BLaER1 (cell line): ENCODE measurements at regions not wholly inside any gene's neighbourhood (a gene's known extent, or its start where the extent isn't known, plus 50 kb on each side); places are given as distances from the start of the nearest gene placed in this dataset.
A peak's percentile ranks its signal among the peaks of the same experiment; 100 is the strongest.

Experiments
- H3K27ac ChIP-seq: shearing (Covaris generic); formaldehyde crosslinking; 2 replicates; pipeline ENCODE4 v1.8.1; 2022
- H3K27me3 ChIP-seq: shearing (Covaris generic); formaldehyde crosslinking; 2 replicates; pipeline ENCODE4 v1.8.1; 2022
- H3K36me3 ChIP-seq: shearing (Covaris generic); formaldehyde crosslinking; 2 replicates; pipeline ENCODE4 v1.8.1; 2022
- H3K4me1 ChIP-seq: shearing (Covaris generic); formaldehyde crosslinking; 2 replicates; pipeline ENCODE4 v1.8.1; 2022
- H3K4me2 ChIP-seq: shearing (Covaris generic); formaldehyde crosslinking; 2 replicates; pipeline ENCODE4 v1.8.1; 2022
- H3K4me3 ChIP-seq: shearing (Covaris generic); formaldehyde crosslinking; 2 replicates; pipeline ENCODE4 v1.8.1; 2022
- H3K9ac ChIP-seq: shearing (Covaris generic); formaldehyde crosslinking; 2 replicates; pipeline ENCODE4 v1.8.1; 2022
- H3K9me3 ChIP-seq: shearing (Covaris generic); formaldehyde crosslinking; 2 replicates; pipeline ENCODE4 v1.8.1; 2022
- H4K20me1 ChIP-seq: shearing (Covaris generic); formaldehyde crosslinking; 2 replicates; pipeline ENCODE4 v1.8.1; 2022
- Cebpa-rat ChIP-seq: shearing (Covaris generic); IDR thresholded peaks from 2 replicates; pipeline ENCODE4 v1.8.1; 2022

GRCh38 chr2:114167799-114168198, 274.6 kb upstream of the DPP10 start:
- Histone ChIP-seq H3K36me3 (no peaks in the 10 kb centered on the region), H3K9me3 (no peaks in the 10 kb centered on the region), H3K27ac (no peak overlapping the region), H3K9ac (no peak overlapping the region), H3K4me3 (no peak overlapping the region), H3K4me1 (no peaks in the 10 kb centered on the region), H4K20me1 (no peaks in the 10 kb centered on the region), H3K4me2 (no peak overlapping the region), H3K27me3 (no peaks in the 10 kb centered on the region)
- no peak for TF ChIP-seq Cebpa-rat

DNA sequence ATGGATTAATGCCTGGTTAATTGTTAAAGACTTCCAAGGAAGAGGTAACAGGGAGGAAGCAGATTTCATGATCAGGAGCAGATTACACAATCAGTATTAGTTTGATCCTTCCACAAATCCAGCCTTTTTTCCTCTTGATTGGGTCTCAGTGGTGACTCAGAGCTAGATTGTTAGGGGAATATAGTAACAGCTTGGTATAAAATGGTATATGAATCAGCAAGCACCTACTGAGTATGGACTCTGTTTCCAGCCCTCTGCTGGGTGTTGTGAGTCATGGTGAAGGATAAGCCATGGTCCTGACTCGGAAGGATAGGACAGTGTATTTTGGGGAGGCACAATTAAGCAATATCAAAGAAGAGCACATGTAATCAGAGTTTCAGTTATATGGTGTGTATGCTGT, 272.4 kb upstream of the DPP10 start:
- Histone ChIP-seq H3K4me1 (no peaks in the 10 kb centered on the region), H3K36me3 (no peaks in the 10 kb centered on the region), H3K4me2 (no peak overlapping the region), H3K4me3 (no peak overlapping the region), H3K27me3 (no peaks in the 10 kb centered on the region), H3K27ac (no peak overlapping the region), H4K20me1 (no peaks in the 10 kb centered on the region), H3K9me3 (no peaks in the 10 kb centered on the region), H3K9ac (no peak overlapping the region)
- no peak for TF ChIP-seq Cebpa-rat

GRCh38 chr2:114175507-114175906, 266.9 kb upstream of the DPP10 start:
- Histone ChIP-seq H3K4me2 (no peak overlapping the region), H3K27me3 (no peaks in the 10 kb centered on the region), H3K9ac (no peak overlapping the region), H3K36me3 (no peaks in the 10 kb centered on the region), H3K4me3 (no peak overlapping the region), H3K27ac (no peak overlapping the region), H4K20me1 (no peaks in the 10 kb centered on the region), H3K9me3 (no peaks in the 10 kb centered on the region), H3K4me1 (no peaks in the 10 kb centered on the region)
- no peak for TF ChIP-seq Cebpa-rat

DNA sequence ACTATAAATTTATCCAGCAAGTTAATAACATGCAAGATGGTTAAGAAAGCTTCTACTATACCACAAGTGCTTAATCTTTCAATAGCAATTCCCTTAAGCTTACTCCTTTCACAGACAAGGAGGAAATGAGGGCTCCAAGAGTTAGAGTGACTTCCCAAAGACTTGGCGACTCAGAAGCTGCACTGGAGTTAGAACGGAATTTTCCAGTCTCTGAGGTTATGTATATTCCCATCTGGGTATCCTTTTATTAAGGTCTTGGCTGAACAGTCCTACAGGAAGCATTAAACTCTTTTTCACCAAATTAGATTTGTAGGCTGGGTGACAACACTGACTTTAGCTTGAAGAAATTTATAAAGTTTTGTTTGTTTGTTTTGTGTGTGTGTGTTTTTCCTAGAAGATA, 256.9 kb upstream of the DPP10 start:
- Histone ChIP-seq H3K36me3 (no peaks in the 10 kb centered on the region), H3K9me3 (peaks cover 7% of the 10 kb centered on the region; the same call in 1 of the 2 replicates), H3K27me3 (no peaks in the 10 kb centered on the region), H3K4me1 (peaks cover 6% of the 10 kb centered on the region; the same call in 1 of the 2 replicates), H3K4me3 (no peak overlapping the region), H4K20me1 (no peaks in the 10 kb centered on the region), H3K4me2 (no peak overlapping the region), H3K27ac (no peak overlapping the region), H3K9ac (no peak overlapping the region)
- TF ChIP-seq Cebpa-rat = no peak

GRCh38 chr2:114192362-114192761, 250.1 kb upstream of the DPP10 start:
- H4K20me1 ChIP-seq = no peaks in the 10 kb centered on the region
- no peaks in the 10 kb centered on the region for H3K36me3 ChIP-seq
- no peak for TF ChIP-seq Cebpa-rat
- no peaks in the 10 kb centered on the region for H3K4me1 ChIP-seq
- no peaks in the 10 kb centered on the region for H3K27me3 ChIP-seq
- no peak overlapping the region for H3K9ac ChIP-seq
- H3K9me3 ChIP-seq = no peaks in the 10 kb centered on the region
- H3K27ac ChIP-seq = no peak overlapping the region
- H3K4me3 ChIP-seq = no peak overlapping the region
- H3K4me2 ChIP-seq = no peak overlapping the region

DNA sequence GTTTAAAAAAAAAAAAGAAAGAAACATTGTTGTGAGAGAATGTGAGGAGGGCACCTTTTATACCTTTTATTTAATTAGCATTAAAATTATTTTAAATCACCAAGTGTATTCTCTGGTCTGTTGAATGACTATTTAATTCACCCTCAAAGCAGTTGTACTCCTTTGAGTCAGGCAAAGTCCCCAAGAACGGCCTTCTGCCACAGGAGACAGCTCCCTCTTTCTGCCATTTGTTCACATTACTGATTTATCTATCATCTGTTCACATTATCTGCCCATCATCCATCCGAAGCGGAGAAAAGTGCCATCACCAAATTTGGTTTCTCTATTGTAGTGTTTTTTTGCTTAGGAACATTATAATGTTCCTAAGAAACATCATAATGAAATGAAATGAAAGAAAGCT, 240.7 kb upstream of the DPP10 start:
- no peaks in the 10 kb centered on the region for H4K20me1 ChIP-seq
- H3K4me1 ChIP-seq = no peaks in the 10 kb centered on the region
- no peaks in the 10 kb centered on the region for H3K36me3 ChIP-seq
- peaks cover 6% of the 10 kb centered on the region for H3K9me3 ChIP-seq
- no peak overlapping the region for H3K4me3 ChIP-seq
- H3K27ac ChIP-seq = no peak overlapping the region
- no peaks in the 10 kb centered on the region for H3K27me3 ChIP-seq
- no peak overlapping the region for H3K4me2 ChIP-seq
- TF ChIP-seq Cebpa-rat = no peak
- no peak overlapping the region for H3K9ac ChIP-seq

DNA sequence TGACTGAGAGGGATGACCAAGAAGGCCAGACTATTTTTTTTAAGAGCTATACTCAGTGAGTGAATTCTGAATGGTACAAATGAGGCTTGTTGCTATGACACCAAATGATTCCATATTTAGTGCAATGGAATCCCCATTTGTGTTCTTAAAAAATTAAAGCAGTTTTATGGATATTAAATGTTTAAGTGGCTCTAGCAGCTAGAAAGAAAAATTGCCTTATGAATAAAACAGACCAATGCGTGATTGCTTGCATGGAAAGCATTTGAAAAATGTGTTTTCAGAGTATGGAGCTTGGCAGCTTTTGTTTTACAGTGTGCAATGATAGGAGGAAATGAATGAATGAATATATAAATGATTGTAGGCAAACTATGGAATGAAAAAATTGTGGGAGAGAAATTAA, 238.8 kb upstream of the DPP10 start:
- no peak overlapping the region for H3K4me2 ChIP-seq
- no peaks in the 10 kb centered on the region for H3K36me3 ChIP-seq
- H3K9ac ChIP-seq = no peak overlapping the region
- no peaks in the 10 kb centered on the region for H3K4me1 ChIP-seq
- H3K9me3 ChIP-seq = peaks cover 11% of the 10 kb centered on the region
- H3K4me3 ChIP-seq = no peak overlapping the region
- no peaks in the 10 kb centered on the region for H3K27me3 ChIP-seq
- no peak for TF ChIP-seq Cebpa-rat
- H4K20me1 ChIP-seq = no peaks in the 10 kb centered on the region
- H3K27ac ChIP-seq = no peak overlapping the region

GRCh38 chr2:114213808-114214207, 228.6 kb upstream of the DPP10 start:
- Histone ChIP-seq H3K27ac (no peak overlapping the region), H3K36me3 (no peaks in the 10 kb centered on the region), H4K20me1 (no peaks in the 10 kb centered on the region), H3K9ac (no peak overlapping the region), H3K27me3 (no peaks in the 10 kb centered on the region), H3K9me3 (no peaks in the 10 kb centered on the region), H3K4me1 (no peaks in the 10 kb centered on the region), H3K4me2 (no peak overlapping the region), H3K4me3 (no peak overlapping the region)
- TF ChIP-seq Cebpa-rat = no peak

GRCh38 chr2:114218383-114218782, 224.1 kb upstream of the DPP10 start:
- Histone ChIP-seq H3K27me3 (no peaks in the 10 kb centered on the region), H3K36me3 (no peaks in the 10 kb centered on the region), H3K4me1 (peaks cover 7% of the 10 kb centered on the region; the same call in 1 of the 2 replicates), H3K4me3 (no peak overlapping the region), H3K9ac (no peak overlapping the region), H3K4me2 (no peak overlapping the region), H3K9me3 (no peaks in the 10 kb centered on the region), H4K20me1 (no peaks in the 10 kb centered on the region), H3K27ac (no peak overlapping the region)
- no peak for TF ChIP-seq Cebpa-rat

- Histone ChIP-seq H3K9me3 (no peaks in the 10 kb centered on the region), H3K9ac (no peak overlapping the region), H3K27ac (no peak overlapping the region), H3K4me2 (no peak overlapping the region), H3K27me3 (no peaks in the 10 kb centered on the region), H4K20me1 (no peaks in the 10 kb centered on the region), H3K4me1 (peaks cover 7% of the 10 kb centered on the region; the same call in 1 of the 2 replicates), H3K4me3 (no peak overlapping the region), H3K36me3 (no peaks in the 10 kb centered on the region)
- no peak for TF ChIP-seq Cebpa-rat
These were observed 223.0 kb upstream of the DPP10 start for GRCh38 chr2:114219456-114219855.

GRCh38 chr2:114222344-114222743, 220.1 kb upstream of the DPP10 start:
- Histone ChIP-seq H3K4me1 (peaks cover 7% of the 10 kb centered on the region; the same call in 1 of the 2 replicates), H3K27ac (no peak overlapping the region), H3K27me3 (no peaks in the 10 kb centered on the region), H4K20me1 (no peaks in the 10 kb centered on the region), H3K9ac (no peak overlapping the region), H3K36me3 (no peaks in the 10 kb centered on the region), H3K9me3 (no peaks in the 10 kb centered on the region), H3K4me2 (peak overlapping the region; percentile 6; the same call in 1 of the 2 replicates), H3K4me3 (no peak overlapping the region)
- TF ChIP-seq Cebpa-rat = no peak
